CD14-positive monocyte (primary cell): ENCODE measurements at regions not wholly inside any gene's neighbourhood (a gene's known extent, or its start where the extent isn't known, plus 50 kb on each side); places are given as distances from the start of the nearest gene placed in this dataset.

Source experiments
- DNase-seq, 3 donors: peaks; one replicate each; pipeline ENCODE4 v3.0.0-alpha.2; 2011 to 2022
- H2AFZ ChIP-seq: 2 replicates; pipeline ENCODE4 v1.6.0; 2012; ENCODE audit warnings: mild to moderate bottlenecking, low read depth, low read length, inconsistent platforms; ENCODE audit not compliant: insufficient read depth, poor library complexity, severe bottlenecking
- H3K27ac ChIP-seq, 2 donors: 1 replicate in 1 of 2; 2 replicates in 1 of 2; pipeline ENCODE4 v1.5.1; 2012 to 2013; ENCODE audit warnings: low read length in 2 of 2, control low read depth in 1 of 2, inconsistent platforms in 1 of 2, low read depth in 1 of 2, mild to moderate bottlenecking in 1 of 2
- H3K27me3 ChIP-seq, 2 donors: one replicate each; pipeline versions ENCODE4 v1.6.0 to v1.6.1; 2011 to 2013; ENCODE audit warnings: low read length in 2 of 2; ENCODE audit not compliant: control insufficient read depth in 2 of 2, insufficient read depth in 2 of 2
- H3K36me3 ChIP-seq, 2 donors: replicated peaks in 1 of 2; 1 replicate in 1 of 2; 2 replicates in 1 of 2; pipeline versions ENCODE4 v1.5.1 to v1.6.1; 2012 to 2013; ENCODE audit warnings: low read length in 2 of 2, control low read depth in 1 of 2, inconsistent platforms in 1 of 2, mild to moderate bottlenecking in 1 of 2; ENCODE audit not compliant: insufficient read depth in 2 of 2, control insufficient read depth in 1 of 2
- H3K4me1 ChIP-seq, 2 donors: 1 replicate in 1 of 2; 2 replicates in 1 of 2; pipeline versions ENCODE4 v1.5.1 to v1.6.1; 2012 to 2013; ENCODE audit warnings: low read length in 2 of 2, control low read depth in 1 of 2, inconsistent platforms in 1 of 2, mild to moderate bottlenecking in 1 of 2, moderate library complexity in 1 of 2; ENCODE audit not compliant: insufficient read depth in 2 of 2, control insufficient read depth in 1 of 2
- H3K4me2 ChIP-seq: replicated peaks from 2 replicates; pipeline ENCODE3; 2012; ENCODE audit warnings: low read length, moderate library complexity, mild to moderate bottlenecking; ENCODE audit not compliant: poor library complexity, severe bottlenecking; ENCODE audit errors: extremely low read depth
- H3K4me3 ChIP-seq, 3 experiments: fragments of 200-600 bp in 1 of 3; sonication (generic) in 1 of 3; replicated peaks in 1 of 3; 1 replicate in 2 of 3; 2 replicates in 1 of 3; pipeline ENCODE4 v1.5.1; 2011 to 2013; ENCODE audit warnings: low read length in 3 of 3, mild to moderate bottlenecking in 3 of 3, control low read depth in 2 of 3, low read depth in 2 of 3, inconsistent platforms in 1 of 3, moderate library complexity in 1 of 3
- H3K79me2 ChIP-seq: 2 replicates; pipeline ENCODE4 v1.6.0; 2012; ENCODE audit warnings: mild to moderate bottlenecking, control low read depth, inconsistent platforms, low read length, moderate library complexity; ENCODE audit not compliant: insufficient read depth
- H3K9ac ChIP-seq: 2 replicates; pipeline ENCODE4 v1.6.0; 2017; ENCODE audit warnings: low read length, mild to moderate bottlenecking; ENCODE audit not compliant: insufficient read depth, poor library complexity, severe bottlenecking
- H3K9me3 ChIP-seq, 2 donors: replicated peaks in 1 of 2; 1 replicate in 1 of 2; 2 replicates in 1 of 2; pipeline versions ENCODE4 v1.5.1 to v1.6.1; 2012 to 2013; ENCODE audit warnings: low read length in 2 of 2, control low read depth in 1 of 2; ENCODE audit not compliant: control insufficient read depth in 1 of 2, insufficient read depth in 1 of 2
- H4K20me1 ChIP-seq: 2 replicates; pipeline ENCODE4 v1.6.0; 2012; ENCODE audit warnings: mild to moderate bottlenecking, low read length, control low read depth, moderate library complexity; ENCODE audit not compliant: insufficient read depth
- H3K27ac Mint-ChIP-seq, 7 donors: one replicate each; pipeline ENCODE4 v1.8.0; 2020; ENCODE audit warnings: mild to moderate bottlenecking in 7 of 7, mixed read lengths in 7 of 7, moderate library complexity in 6 of 7, inconsistent platforms in 2 of 7
- H3K27me3 Mint-ChIP-seq, 3 donors: one replicate each; pipeline ENCODE4 v1.8.0; 2021 to 2022; ENCODE audit warnings: low read depth in 3 of 3, mild to moderate bottlenecking in 3 of 3, mixed read lengths in 3 of 3, moderate library complexity in 3 of 3, inconsistent platforms in 1 of 3
- H3K36me3 Mint-ChIP-seq, 2 donors: one replicate each; pipeline ENCODE4 v1.8.0; 2020; ENCODE audit warnings: mixed read lengths in 2 of 2, inconsistent platforms in 1 of 2, mild to moderate bottlenecking in 1 of 2
- H3K4me1 Mint-ChIP-seq: one replicate; pipeline ENCODE4 v1.8.0; 2020; ENCODE audit warnings: mild to moderate bottlenecking, mixed read lengths
- H3K4me3 Mint-ChIP-seq, 2 donors: one replicate each; pipeline ENCODE4 v1.8.0; 2020; ENCODE audit warnings: mild to moderate bottlenecking in 2 of 2, mixed read lengths in 2 of 2, moderate library complexity in 1 of 2
- H3K9me3 Mint-ChIP-seq, 7 donors: one replicate each; pipeline ENCODE4 v1.8.0; 2020 to 2022; ENCODE audit warnings: mixed read lengths in 7 of 7, mild to moderate bottlenecking in 6 of 7, moderate library complexity in 6 of 7, inconsistent platforms in 2 of 7
- WGBS: methylation state at CpG from one replicate; pipeline ENCODE4 v1.1.5; 2013; ENCODE audit warnings: missing lambda C conversion rate; ENCODE audit not compliant: insufficient coverage; 5-methylcytosine and 5-hydroxymethylcytosine counted together
- intact Hi-C, 2 donors: fragments of 100-400 bp; cut with micrococcal nuclease; formaldehyde crosslinking; loops; one replicate each; pipeline versions ENCODE4 v1.15.0 to v1.15.1; 2023
- TF ChIP-seq, protein P1 (sequence below): fragments of 200-600 bp; IDR thresholded peaks from one replicate; pipeline ENCODE4 v1.8.0; 2022; ENCODE audit warnings: antibody characterized with exemption, mild to moderate bottlenecking

DNA sequence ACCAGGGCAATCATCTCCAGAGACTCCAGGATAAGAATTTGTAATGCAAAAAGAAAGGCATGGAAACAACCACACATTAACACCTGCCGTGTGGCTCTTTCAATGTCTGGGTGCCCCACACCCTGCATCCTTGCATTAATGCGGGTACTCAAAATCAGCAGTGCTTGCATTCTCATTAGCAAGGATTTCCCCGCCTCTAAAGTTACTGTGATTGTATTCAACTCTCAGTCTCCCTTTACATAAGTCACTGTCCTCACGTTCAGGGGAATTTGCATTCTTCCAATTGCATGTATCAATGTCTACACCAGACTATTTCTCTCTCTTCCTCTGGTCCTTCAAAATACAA, 324.3 kb downstream of the FOXL1 start:
- no peaks in the 10 kb centered on the region for H3K4me1 ChIP-seq
- no peaks in the 10 kb centered on the region for H3K27me3 ChIP-seq
- H3K4me1 Mint-ChIP-seq, result no peaks in the 10 kb centered on the region
- H3K9ac ChIP-seq, result no peak overlapping the region
- no peaks in the 10 kb centered on the region for H3K79me2 ChIP-seq
- H4K20me1 ChIP-seq, result no peaks in the 10 kb centered on the region
- no peaks in the 10 kb centered on the region for H3K9me3 ChIP-seq
- intact Hi-C loops, result no loop called here
- DNase-seq, result no peak
- no peaks in the 10 kb centered on the region for H3K36me3 ChIP-seq
- TF ChIP-seq, protein P1, sequence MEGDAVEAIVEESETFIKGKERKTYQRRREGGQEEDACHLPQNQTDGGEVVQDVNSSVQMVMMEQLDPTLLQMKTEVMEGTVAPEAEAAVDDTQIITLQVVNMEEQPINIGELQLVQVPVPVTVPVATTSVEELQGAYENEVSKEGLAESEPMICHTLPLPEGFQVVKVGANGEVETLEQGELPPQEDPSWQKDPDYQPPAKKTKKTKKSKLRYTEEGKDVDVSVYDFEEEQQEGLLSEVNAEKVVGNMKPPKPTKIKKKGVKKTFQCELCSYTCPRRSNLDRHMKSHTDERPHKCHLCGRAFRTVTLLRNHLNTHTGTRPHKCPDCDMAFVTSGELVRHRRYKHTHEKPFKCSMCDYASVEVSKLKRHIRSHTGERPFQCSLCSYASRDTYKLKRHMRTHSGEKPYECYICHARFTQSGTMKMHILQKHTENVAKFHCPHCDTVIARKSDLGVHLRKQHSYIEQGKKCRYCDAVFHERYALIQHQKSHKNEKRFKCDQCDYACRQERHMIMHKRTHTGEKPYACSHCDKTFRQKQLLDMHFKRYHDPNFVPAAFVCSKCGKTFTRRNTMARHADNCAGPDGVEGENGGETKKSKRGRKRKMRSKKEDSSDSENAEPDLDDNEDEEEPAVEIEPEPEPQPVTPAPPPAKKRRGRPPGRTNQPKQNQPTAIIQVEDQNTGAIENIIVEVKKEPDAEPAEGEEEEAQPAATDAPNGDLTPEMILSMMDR, result no peak
- H3K4me2 ChIP-seq, result no peak overlapping the region
- H3K9me3 Mint-ChIP-seq, result peaks cover 0 to 3% (median 0%) of the 10 kb centered on the region in 7 donors
- H3K4me3 Mint-ChIP-seq, result no peak overlapping the region
- no peak overlapping the region for H2AFZ ChIP-seq
- no peaks in the 10 kb centered on the region for H3K36me3 Mint-ChIP-seq
- 90% methylated on average over 3 of the region's 4 CpGs for WGBS
- peaks cover 5 to 8% (median 6%) of the 10 kb centered on the region in 3 donors for H3K27me3 Mint-ChIP-seq
- H3K27ac ChIP-seq, result no peak overlapping the region
- H3K4me3 ChIP-seq, result no peak overlapping the region
- peak overlapping the region in 1 of 7 donors; percentile 38 for H3K27ac Mint-ChIP-seq

DNA sequence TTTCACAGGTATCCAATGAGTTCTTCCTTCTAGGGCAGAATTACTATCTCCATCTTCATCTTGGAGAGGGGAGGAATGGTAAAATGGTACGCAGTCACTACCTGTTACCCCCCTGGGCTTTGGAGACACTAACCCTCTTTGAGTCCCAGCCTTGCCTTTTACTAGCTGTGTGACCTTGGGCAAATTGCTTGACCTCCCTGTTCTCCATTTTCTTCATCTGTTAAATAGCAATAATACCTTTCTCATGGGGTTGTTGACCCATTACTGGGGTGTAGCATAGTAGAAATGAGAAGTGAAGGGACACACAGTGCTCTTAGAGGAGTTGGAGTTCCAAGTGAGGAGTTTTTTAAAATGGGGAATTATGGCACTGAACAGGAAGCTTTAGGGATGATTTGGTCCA, 324.7 kb downstream of the FOXL1 start:
- Histone ChIP-seq H3K9me3 (no peaks in the 10 kb centered on the region), H3K4me3 (no peak overlapping the region), H3K27ac (no peak overlapping the region), H4K20me1 (no peaks in the 10 kb centered on the region), H3K9ac (no peak overlapping the region), H3K4me2 (no peak overlapping the region), H3K27me3 (no peaks in the 10 kb centered on the region), H3K79me2 (no peaks in the 10 kb centered on the region), H3K4me1 (no peaks in the 10 kb centered on the region), H2AFZ (no peak overlapping the region), H3K36me3 (no peaks in the 10 kb centered on the region)
- TF ChIP-seq, protein P1, result no peak
- intact Hi-C loops, result no loop called here
- WGBS, result no CpG with 5 or more reads among the region's 1 CpG
- Mint-ChIP-seq H3K27ac (no peak overlapping the region), H3K36me3 (no peaks in the 10 kb centered on the region), H3K9me3 (peaks cover 0 to 3% (median 0%) of the 10 kb centered on the region in 7 donors), H3K4me3 (no peak overlapping the region), H3K4me1 (no peaks in the 10 kb centered on the region), H3K27me3 (peaks cover 6 to 8% (median 7%) of the 10 kb centered on the region in 3 donors)
- DNase-seq, result no peak
